Keratinocyte (primary cell): ENCODE measurements at regions not wholly inside any gene's neighbourhood (a gene's known extent, or its start where the extent isn't known, plus 50 kb on each side); places are given as distances from the start of the nearest gene placed in this dataset.

Source experiments
- EZH2 ChIP-seq: IDR thresholded peaks from one replicate; pipeline ENCODE4 v1.6.1; 2012; ENCODE audit warnings: inconsistent platforms, mild to moderate bottlenecking, low read length, moderate library complexity
- TF ChIP-seq, protein P1 (sequence below), 3 experiments: IDR thresholded peaks in 1 of 3; conservative IDR thresholded peaks in 1 of 3; optimal IDR thresholded peaks in 1 of 3; 2 replicates in 2 of 3; 3 replicates in 1 of 3; pipeline versions ENCODE3 to v1.5.1; 2011; ENCODE audit warnings: low read length in 3 of 3, mild to moderate bottlenecking in 3 of 3, moderate library complexity in 2 of 3, control low read depth in 1 of 3, inconsistent platforms in 1 of 3; ENCODE audit not compliant: insufficient read depth in 2 of 3; ENCODE audit errors: extremely low read depth in 1 of 3

DNA sequence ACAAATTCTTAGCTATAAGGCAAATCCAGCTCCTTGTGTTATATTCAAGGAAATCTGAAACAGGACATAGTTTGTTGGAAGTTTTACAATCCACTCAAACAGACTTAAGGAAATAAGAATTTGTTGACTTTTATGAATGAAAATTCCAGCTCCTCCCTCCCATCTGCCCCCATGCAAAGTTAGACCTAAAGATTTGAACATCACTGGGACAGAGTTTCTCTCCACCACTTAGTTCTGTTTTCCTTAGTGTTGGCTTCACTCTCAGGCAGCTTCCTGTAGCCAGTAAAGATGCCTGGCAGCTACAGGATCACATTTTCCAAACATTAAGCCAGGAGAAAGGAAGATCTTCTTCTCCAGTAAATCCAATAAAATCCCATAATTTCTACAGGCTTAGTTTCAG is 265.0 kb downstream of the TAFA4 start:
- TF ChIP-seq, protein P1, sequence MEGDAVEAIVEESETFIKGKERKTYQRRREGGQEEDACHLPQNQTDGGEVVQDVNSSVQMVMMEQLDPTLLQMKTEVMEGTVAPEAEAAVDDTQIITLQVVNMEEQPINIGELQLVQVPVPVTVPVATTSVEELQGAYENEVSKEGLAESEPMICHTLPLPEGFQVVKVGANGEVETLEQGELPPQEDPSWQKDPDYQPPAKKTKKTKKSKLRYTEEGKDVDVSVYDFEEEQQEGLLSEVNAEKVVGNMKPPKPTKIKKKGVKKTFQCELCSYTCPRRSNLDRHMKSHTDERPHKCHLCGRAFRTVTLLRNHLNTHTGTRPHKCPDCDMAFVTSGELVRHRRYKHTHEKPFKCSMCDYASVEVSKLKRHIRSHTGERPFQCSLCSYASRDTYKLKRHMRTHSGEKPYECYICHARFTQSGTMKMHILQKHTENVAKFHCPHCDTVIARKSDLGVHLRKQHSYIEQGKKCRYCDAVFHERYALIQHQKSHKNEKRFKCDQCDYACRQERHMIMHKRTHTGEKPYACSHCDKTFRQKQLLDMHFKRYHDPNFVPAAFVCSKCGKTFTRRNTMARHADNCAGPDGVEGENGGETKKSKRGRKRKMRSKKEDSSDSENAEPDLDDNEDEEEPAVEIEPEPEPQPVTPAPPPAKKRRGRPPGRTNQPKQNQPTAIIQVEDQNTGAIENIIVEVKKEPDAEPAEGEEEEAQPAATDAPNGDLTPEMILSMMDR (optimal IDR thresholded peaks at IDR 0.05 in 1 of 3, IDR thresholded peaks at IDR 0.05 in 1 of 3, conservative IDR thresholded peaks at IDR 0.05 in 1 of 3; ENCODE audit: extremely low read depth in 1 of 3, insufficient read depth in 2 of 3, low read length in 3 of 3) = no peak
- TF ChIP-seq EZH2 = no peak
